ENCODE measurements at regions not wholly inside any gene's neighbourhood (a gene's known extent, or its start where the extent isn't known, plus 50 kb on each side); places are given as distances from the start of the nearest gene placed in this dataset.
"Not testable (repeated sequence)": the region's sequence is repeated elsewhere in the genome, so short reads cannot be mapped to it uniquely, and the experiment has no call there.

GRCh38 chr10:78460204-78460603 is 426.5 kb downstream of the RPS24 start:
- no peak for DNase-seq

- DNase-seq, result no peak
Observed at GRCh38 chr10:78461333-78461732, 427.7 kb downstream of the RPS24 start.

GRCh38 chr10:78462176-78462575 is 428.5 kb downstream of the RPS24 start:
- DNase-seq, result no peak

DNA sequence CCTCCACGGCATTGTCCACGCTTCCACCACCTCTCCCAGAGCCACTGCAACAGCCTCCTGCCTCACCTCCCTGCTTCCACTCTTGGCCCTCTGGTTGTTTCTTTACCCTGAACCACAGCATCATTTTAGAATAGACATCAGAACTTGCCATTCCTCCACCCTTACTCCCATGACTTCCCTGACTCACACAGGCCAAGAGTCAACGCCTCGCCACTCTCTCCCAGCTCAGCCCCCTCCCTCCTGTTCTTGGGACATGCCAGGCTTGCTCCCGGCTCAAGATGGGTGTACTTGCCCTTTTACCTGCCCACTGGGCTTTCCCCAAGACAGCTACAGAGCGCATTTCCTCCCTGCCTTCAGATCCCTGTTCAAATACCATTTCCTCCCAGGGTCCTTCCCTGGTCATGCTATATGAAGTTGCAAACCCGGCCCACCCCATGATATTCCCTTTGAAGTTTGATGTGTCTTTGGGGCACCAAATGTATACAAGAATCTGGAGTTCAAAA is 429.1 kb downstream of the RPS24 start:
- no peak for DNase-seq

- DNase-seq, result no peak
Observed at GRCh38 chr10:78464118-78464855, 430.6 kb downstream of the RPS24 start.

- no peak for DNase-seq
Observed at GRCh38 chr10:78464856-78465267, 431.2 kb downstream of the RPS24 start.

- no peak for DNase-seq
Observed at GRCh38 chr10:78465431-78465830, 431.8 kb downstream of the RPS24 start.

DNA sequence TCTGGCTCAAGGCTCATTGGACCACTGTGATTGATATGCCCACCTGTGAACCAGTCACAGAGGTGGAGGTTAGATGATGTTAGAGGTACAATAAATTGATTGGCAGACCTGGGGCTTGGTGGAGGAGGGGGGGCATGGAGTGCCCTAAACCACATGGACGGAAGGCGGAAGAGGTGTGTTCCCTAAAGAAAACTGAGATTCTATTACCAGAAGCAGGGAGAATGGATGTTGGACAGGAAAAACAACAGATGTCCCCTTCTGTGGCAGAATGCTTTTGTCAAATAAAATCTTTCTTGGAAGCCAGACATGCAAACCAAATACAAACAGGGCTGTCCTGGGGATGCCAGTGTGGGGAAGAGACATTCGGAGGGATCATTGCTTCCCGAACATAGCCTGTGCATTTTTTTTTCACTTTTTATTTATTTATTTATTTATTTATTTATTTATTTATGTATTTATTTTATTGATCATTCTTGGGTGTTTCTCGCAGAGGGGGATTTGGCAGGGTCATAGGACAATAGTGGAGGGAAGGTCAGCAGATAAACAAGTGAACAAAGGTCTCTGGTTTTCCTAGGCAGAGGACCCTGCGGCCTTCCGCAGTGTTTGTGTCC is 433.9 kb downstream of the RPS24 start:
- DNase-seq, result no peak

DNA sequence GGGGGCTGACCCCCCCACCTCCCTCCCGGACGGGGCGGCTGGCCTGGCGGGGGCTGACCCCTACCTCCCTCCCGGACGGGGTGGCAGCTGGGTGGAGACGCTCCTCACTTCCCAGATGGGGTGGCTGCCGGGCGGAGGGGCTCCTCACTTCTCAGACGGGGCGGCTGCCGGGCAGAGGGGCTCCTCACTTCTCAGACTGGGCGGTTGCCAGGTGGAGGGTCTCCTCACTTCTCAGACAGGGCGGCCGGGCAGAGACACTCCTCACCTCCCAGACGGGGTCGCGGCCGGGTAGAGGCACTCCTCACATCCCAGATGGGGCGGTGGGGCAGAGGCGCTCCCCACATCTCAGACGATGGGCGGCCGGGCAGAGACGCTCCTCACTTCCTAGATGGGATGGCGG is 435.1 kb downstream of the RPS24 start:
- not testable (repeated sequence) for DNase-seq

- DNase-seq, result no peak
Observed at GRCh38 chr10:78470267-78471103, 436.8 kb downstream of the RPS24 start.

DNA sequence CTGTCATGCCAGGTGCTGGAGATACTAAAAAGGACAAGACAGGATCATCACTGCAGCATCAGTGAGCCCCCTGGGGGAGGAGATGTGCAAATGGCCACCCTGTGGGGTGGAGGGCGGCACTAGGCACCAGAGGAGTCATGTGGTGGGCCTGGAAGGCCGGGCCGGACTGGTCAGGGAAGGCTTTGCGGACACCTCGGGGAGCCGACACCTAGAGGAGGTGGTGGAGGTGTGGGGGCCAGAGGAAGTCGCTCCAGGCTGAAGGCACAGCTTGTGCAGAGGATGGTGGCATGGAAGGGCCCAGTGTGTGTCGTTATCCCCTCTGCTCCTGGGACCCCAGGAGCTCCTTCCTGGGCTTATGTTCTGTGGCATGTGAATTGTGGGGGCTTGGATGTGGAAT is 437.7 kb downstream of the RPS24 start:
- no peak for DNase-seq

DNA sequence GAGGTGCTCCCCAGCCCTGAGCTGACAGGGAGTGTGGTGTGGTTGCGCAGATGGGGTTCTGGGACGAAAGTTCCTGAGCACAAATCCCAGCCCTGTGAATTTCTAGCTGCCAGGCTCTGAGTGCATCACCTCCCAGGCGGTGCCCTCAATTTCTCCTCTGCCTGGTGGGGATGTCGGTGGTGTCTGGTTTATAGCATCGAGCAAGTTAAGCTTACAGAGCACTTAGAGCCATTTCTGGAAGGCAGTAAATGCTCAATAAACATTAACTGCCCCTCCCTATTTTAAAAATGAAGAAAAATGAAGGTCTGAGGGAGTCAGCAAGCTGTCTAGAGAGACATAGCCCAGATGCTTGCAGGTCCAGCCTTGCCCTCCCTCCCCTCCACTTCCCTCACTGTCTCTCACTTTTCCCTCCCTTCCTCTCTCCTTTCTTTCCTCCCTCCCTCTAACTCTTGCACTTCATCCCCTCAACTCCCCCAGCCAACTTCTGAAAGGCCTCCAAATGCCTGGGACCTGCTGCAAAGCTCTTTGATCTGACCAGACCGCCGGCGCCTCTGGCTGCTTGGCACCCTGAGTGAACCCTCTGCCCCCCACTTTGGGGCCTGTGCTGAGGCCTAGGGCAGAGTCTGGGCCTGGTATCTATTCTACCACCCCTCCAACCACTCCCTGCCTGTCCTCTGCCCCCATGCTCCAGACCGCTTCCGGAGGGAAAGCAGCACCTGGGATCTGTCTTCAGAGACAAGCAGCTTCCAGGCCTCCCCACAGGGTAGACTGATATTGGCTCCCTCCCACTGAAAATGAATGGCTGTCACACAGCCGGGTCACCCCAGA is 438.3 kb downstream of the RPS24 start:
- DNase-seq, result no peak

- DNase-seq, result no peak
Observed at GRCh38 chr10:78472551-78472890, 438.9 kb downstream of the RPS24 start.

DNA sequence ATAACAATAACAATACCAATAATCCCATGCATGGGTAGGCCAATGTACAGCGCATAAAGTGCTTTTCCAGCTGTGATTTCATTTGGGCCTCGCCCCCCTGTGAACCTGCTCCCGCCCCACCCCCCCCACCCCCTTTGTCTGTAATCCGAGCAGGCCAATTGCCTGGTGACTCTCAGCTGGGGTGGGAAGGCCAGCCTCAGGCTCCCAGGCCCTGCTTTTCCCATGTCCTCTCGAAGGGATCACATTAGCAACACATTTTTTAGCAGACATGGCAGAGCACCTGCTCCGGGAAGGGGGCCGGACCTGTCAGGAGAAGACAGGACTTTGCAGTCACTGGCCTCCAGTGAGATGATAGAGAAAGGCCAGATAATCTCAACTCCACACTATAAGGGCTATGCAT is 439.3 kb downstream of the RPS24 start:
- no peak for DNase-seq

DNA sequence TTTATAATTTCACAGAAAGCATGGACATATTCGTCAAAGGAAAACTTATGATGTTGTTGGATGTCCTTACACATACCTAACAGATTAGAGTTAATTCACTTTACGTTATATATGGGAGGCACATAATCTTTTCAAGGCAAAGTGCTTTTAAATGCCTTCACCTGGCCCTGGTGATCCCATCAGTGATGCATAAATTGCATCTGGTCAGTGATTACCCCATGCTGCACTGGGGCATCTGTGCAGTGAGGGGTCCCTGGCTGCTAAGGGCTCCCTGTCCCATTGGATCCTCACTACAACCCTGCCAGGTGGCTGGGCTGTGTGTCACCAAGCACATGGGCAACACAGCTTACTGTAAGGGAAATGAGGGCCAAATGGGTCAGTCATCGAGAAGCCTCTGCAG is 441.1 kb downstream of the RPS24 start:
- no peak for DNase-seq

- no peak for DNase-seq
Observed at GRCh38 chr10:78475437-78475836, 441.8 kb downstream of the RPS24 start.

GRCh38 chr10:78476156-78476555 is 442.5 kb downstream of the RPS24 start:
- DNase-seq, result no peak

- DNase-seq, result no peak
Observed at GRCh38 chr10:78476844-78477243, 443.2 kb downstream of the RPS24 start.

- DNase-seq, result no peak
Observed at GRCh38 chr10:78478919-78479318, 445.3 kb downstream of the RPS24 start.

GRCh38 chr10:78479467-78479866 is 445.8 kb downstream of the RPS24 start:
- no peak for DNase-seq

DNA sequence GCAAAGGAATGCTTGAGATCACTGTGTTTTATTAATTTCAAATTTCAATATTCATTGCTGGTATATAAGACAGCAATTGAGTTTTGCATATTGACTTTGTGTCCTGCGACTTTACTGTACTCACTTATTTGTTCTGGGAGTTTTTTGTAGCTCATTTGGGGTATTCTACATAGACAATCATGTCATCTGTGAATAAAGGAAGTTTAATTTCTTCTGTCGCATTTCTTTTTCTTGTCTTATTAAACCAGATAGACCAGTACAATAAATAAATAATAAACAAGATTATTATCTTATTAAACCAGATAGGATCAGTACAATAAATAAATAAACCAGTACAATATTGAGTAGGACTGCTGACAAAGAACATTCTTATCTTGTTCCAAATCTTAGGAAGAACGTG is 448.2 kb downstream of the RPS24 start:
- no peak for DNase-seq

DNA sequence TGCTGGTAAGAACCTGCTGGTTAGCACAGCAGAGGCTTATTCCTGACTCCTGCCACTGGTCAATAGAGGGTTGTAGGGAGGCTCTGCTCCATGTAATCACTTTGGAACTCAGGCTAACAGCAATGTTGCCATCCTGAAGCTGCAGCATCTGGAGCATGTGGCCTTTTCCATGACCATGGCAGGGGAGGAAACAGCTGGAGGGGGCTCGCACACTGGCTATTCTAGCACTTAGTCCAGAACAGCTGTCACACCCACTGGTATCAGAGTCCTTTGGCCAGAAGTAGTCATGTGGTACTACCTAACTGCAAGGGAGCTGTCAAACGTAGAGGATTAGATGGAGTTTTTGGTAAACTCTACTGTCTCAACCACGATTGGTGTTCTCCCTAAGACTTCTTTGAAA is 450.0 kb downstream of the RPS24 start:
- no peak for DNase-seq

- DNase-seq, result no peak
Observed at GRCh38 chr10:78489034-78489433, 455.4 kb downstream of the RPS24 start.

Measured in suppressor macrophage (primary cell).